Calu3 (cell line): ENCODE measurements at regions not wholly inside any gene's neighbourhood (a gene's known extent, or its start where the extent isn't known, plus 50 kb on each side); places are given as distances from the start of the nearest gene placed in this dataset.

ENCODE experiments used
- BruUV-seq: library from RNA; stranded (reverse); fragments of 400-500 nt; replicated peaks from 2 replicates; lab custom pipeline; 2021; lab: Mats Ljungman, UMichigan
- CTCF ChIA-PET: fragments of 300-600 bp; sonication (Branson Sonifier 250); formaldehyde crosslinking; loops from one replicate; lab custom pipeline; 2022; ENCODE audit warnings: antibody characterized with exemption; lab: Charles Lee
- DNase-seq: peaks from one replicate; pipeline ENCODE4 v3.0.0; 2022
- H3K27ac Mint-ChIP-seq: one replicate; pipeline ENCODE4 v1.8.0; 2022; ENCODE audit warnings: mixed read lengths; ENCODE audit not compliant: unreplicated experiment
- H3K27me3 Mint-ChIP-seq: one replicate; pipeline ENCODE4 v1.8.0; 2022; ENCODE audit warnings: mixed read lengths; ENCODE audit not compliant: unreplicated experiment
- H3K36me3 Mint-ChIP-seq: one replicate; pipeline ENCODE4 v1.8.0; 2022; ENCODE audit warnings: mild to moderate bottlenecking, moderate library complexity, mixed read lengths; ENCODE audit not compliant: insufficient read depth, unreplicated experiment
- H3K4me1 Mint-ChIP-seq: one replicate; pipeline ENCODE4 v1.8.0; 2022; ENCODE audit warnings: mild to moderate bottlenecking, low read depth, mixed read lengths; ENCODE audit not compliant: unreplicated experiment
- H3K4me3 Mint-ChIP-seq: one replicate; pipeline ENCODE4 v1.8.0; 2022; ENCODE audit warnings: mild to moderate bottlenecking, low read depth, moderate library complexity, mixed read lengths; ENCODE audit not compliant: unreplicated experiment
- H3K9me3 Mint-ChIP-seq: one replicate; pipeline ENCODE4 v1.8.0; 2022; ENCODE audit warnings: low read depth, mixed read lengths; ENCODE audit not compliant: unreplicated experiment
- CTCF ChIP-seq: fragments of 200-600 bp; IDR thresholded peaks from one replicate; pipeline ENCODE4 v1.8.0; 2022; ENCODE audit warnings: antibody characterized with exemption; ENCODE audit not compliant: unreplicated experiment
- intact Hi-C: fragments of 100-400 bp; cut with micrococcal nuclease; formaldehyde crosslinking; loops from one replicate; pipeline ENCODE4 v1.10.0; 2022; ENCODE audit not compliant: unreplicated experiment

DNA sequence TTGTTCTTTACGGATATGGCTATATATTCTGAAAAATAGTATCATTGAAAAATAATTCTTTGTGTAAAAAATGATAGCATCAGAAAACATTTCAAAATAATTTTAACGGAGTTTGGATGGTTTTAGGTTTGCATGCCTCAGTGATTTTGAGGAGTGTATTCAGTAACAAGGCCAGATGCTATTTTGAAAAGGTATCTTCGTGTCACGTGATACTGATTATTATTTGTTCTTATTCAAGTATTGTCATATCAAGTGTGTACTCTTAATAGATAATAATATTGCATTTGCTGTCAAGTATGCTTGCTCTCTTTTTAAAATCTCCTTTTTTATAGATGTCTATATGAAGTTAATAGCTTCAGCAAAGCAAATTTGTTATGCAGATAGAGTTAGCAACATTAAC lies 313.1 kb upstream of the PTPRD start:
- intact Hi-C loops = no loop called here
- Mint-ChIP-seq H3K9me3 (peaks cover 12% of the 10 kb centered on the region), H3K36me3 (no peaks in the 10 kb centered on the region), H3K27me3 (no peaks in the 10 kb centered on the region), H3K27ac (no peak overlapping the region), H3K4me3 (no peak overlapping the region), H3K4me1 (no peaks in the 10 kb centered on the region)
- BruUV-seq = no TSS peak
- CTCF ChIA-PET = no interaction called here
- TF ChIP-seq CTCF = no peak
- no peak for DNase-seq

DNA sequence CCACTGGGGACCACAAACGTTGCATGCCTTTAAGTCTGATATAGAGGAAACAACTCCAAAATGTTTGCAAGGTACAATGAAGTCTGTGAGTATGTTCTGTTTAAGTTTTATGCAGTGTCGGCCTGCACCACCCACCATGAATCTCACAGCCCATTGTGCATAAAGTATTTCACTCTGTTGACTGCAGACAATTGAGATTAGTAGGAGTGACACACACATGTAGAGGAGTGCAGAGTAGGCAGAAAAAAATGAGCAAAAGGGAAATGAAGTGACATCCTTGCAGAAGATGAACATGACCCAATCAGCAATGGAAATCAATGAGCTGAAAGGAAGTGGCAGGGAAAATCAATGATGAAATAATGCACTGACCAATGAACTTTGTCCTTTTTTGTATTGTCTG lies 315.6 kb upstream of the PTPRD start:
- H3K9me3 Mint-ChIP-seq = peaks cover 17% of the 10 kb centered on the region
- H3K4me3 Mint-ChIP-seq = no peak overlapping the region
- H3K4me1 Mint-ChIP-seq = no peaks in the 10 kb centered on the region
- BruUV-seq = no TSS peak
- no peaks in the 10 kb centered on the region for H3K27me3 Mint-ChIP-seq
- intact Hi-C loops = no loop called here
- H3K27ac Mint-ChIP-seq = no peak overlapping the region
- H3K36me3 Mint-ChIP-seq = no peaks in the 10 kb centered on the region
- CTCF ChIA-PET = no interaction called here
- TF ChIP-seq CTCF = no peak
- no peak for DNase-seq

DNA sequence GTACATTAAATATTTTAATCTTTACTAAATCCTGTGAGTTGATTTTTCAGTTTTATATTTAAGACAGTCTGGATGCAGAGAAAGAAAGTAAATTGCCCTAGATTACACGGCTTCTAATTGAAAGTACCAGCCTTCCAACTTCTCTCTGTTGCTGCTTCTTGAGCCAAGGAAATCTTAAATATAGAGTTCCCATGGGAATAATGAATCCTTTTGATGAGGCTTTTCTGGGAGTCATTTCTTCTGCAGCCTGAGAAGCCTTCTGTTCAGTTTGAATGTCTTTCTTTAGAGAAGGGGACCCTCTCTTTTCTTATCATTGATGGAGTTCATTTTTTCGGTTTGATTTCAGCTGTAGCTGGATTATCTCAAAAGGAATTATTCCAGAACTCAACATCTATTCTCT lies 317.3 kb upstream of the PTPRD start:
- no TSS peak for BruUV-seq
- Mint-ChIP-seq H3K27me3 (no peaks in the 10 kb centered on the region), H3K36me3 (no peaks in the 10 kb centered on the region), H3K4me1 (no peaks in the 10 kb centered on the region), H3K27ac (no peak overlapping the region), H3K9me3 (peaks cover 13% of the 10 kb centered on the region), H3K4me3 (no peak overlapping the region)
- TF ChIP-seq CTCF = no peak
- intact Hi-C loops = no loop called here
- CTCF ChIA-PET = no interaction called here
- no peak for DNase-seq

- peaks cover 6% of the 10 kb centered on the region for H3K9me3 Mint-ChIP-seq
- CTCF ChIA-PET = no interaction called here
- H3K27ac Mint-ChIP-seq = no peak overlapping the region
- no peaks in the 10 kb centered on the region for H3K4me1 Mint-ChIP-seq
- no peak for DNase-seq
- H3K36me3 Mint-ChIP-seq = no peaks in the 10 kb centered on the region
- H3K27me3 Mint-ChIP-seq = no peaks in the 10 kb centered on the region
- intact Hi-C loops = no loop called here
- no peak for TF ChIP-seq CTCF
- no peak overlapping the region for H3K4me3 Mint-ChIP-seq
- no TSS peak for BruUV-seq
Measured at GRCh38 chr9:10946676-10947410, 334.0 kb upstream of the PTPRD start.
